Adrenal gland (tissue), 5 donors: ENCODE measurements at regions not wholly inside any gene's neighbourhood (a gene's known extent, or its start where the extent isn't known, plus 50 kb on each side); places are given as distances from the start of the nearest gene placed in this dataset.

Source experiments
- CTCF ChIP-seq, 6 experiments: fragments of 450-650 bp in 4 of 6; fragments of 200-600 bp in 2 of 6; sonication (generic) in 1 of 6; IDR thresholded peaks; 1 replicate in 5 of 6; 2 replicates in 1 of 6; pipeline versions ENCODE4 v1.5.1 to v1.8.0; 2016 to 2021; ENCODE audit warnings: antibody characterized with exemption in 6 of 6, mild to moderate bottlenecking in 2 of 6, moderate library complexity in 1 of 6
- POLR2A ChIP-seq, 2 donors: fragments of 450-650 bp; IDR thresholded peaks; one replicate each; pipeline ENCODE4 v1.6.1; 2017; ENCODE audit warnings: antibody characterized with exemption in 2 of 2, mild to moderate bottlenecking in 2 of 2, moderate library complexity in 1 of 2
- donor health status: DM: no; HTN: no; CAD: no.

GRCh38 chr3:124625074-124625473 lies 105.2 kb upstream of the UMPS start:
- TF ChIP-seq CTCF (IDR thresholded peaks at IDR 0.05) = no peak
- TF ChIP-seq POLR2A (IDR thresholded peaks at IDR 0.05) = no peak
